GM21526 (cell line): ENCODE measurements at regions not wholly inside any gene's neighbourhood (a gene's known extent, or its start where the extent isn't known, plus 50 kb on each side); places are given as distances from the start of the nearest gene placed in this dataset.
"Not testable (repeated sequence)": the region's sequence is repeated elsewhere in the genome, so short reads cannot be mapped to it uniquely, and the experiment has no call there.

ENCODE experiments used
- ATAC-seq: cut with Tn5 transposase; IDR thresholded peaks from one replicate; pipeline ENCODE4 v1.9.1; 2021; ENCODE audit warnings: moderate library complexity; ENCODE audit not compliant: unreplicated experiment, low FRiP score

DNA sequence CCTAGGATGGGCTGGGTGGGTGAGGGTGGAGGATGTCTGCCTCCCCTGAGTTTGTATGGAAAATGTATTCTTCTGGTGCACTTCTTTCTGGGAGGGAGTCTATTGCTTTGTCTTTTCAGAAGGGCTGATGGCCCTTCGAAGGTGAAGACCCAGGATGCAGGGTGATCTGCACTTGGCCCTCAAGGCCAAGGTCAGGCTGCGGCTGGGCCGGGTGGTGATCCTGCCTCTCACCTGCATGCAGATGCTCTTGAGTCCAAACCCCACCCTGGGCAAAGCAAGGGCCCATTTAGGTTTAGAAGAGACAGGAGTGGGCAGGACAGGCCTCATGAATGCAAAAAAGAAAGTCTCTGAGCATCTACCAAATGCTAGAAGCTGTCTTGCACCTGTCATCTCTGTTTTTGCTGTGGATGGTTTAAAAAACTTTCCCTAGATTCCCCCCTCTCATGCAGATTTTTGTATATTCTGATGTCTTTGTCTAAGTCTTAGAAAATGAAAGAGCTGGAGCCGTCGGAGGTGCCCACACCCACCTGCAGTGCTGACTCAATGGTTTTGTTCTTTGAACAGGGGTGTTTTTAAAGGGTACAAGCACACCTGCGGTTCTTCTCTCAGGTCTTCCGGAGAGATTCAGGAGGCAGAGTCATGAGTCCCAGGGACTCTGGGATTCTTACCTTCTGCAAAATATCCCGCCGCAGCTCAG is 186.4 kb downstream of the ADRA2C start:
- ATAC-seq, result not testable (repeated sequence)

- not testable (repeated sequence) for ATAC-seq
These were observed 186.9 kb downstream of the ADRA2C start for GRCh38 chr4:3953140-3953489.

DNA sequence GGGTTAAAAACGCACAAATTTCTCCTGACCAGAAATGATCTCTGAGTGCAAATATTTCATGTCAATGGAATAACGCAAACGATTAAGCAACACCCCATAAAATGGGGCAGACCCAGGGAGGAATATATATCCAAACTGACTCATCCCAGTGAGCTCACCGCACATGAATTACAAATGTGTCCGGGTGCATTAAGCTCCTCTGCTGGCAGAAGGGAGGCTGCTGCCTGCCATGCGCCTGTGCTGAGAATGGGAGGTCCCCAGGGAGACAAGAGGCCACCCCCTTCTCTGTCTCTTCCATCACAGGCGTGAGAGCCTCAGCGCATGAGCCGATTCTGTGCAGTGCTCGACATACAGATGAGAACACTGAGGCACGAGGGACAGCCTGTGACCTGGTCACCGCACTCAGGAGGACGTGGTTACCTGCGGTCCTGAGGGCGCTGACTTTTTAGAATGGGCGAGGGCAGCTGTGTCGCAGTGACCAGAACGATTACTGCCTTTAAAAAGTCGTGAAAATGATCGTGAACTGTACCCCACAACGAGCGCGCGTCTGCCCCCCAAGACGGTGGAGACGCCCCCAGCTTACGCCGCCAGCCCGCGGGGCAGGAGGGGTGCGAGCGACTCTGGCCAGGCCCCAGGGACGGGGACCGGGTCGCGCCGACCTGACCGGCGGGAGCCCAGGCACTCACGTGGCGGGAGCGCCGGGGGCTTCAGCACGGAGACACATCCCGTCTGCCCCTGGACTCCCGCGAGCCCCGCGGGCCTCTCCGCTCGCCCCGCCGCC is 188.5 kb downstream of the ADRA2C start:
- ATAC-seq, result not testable (repeated sequence)

DNA sequence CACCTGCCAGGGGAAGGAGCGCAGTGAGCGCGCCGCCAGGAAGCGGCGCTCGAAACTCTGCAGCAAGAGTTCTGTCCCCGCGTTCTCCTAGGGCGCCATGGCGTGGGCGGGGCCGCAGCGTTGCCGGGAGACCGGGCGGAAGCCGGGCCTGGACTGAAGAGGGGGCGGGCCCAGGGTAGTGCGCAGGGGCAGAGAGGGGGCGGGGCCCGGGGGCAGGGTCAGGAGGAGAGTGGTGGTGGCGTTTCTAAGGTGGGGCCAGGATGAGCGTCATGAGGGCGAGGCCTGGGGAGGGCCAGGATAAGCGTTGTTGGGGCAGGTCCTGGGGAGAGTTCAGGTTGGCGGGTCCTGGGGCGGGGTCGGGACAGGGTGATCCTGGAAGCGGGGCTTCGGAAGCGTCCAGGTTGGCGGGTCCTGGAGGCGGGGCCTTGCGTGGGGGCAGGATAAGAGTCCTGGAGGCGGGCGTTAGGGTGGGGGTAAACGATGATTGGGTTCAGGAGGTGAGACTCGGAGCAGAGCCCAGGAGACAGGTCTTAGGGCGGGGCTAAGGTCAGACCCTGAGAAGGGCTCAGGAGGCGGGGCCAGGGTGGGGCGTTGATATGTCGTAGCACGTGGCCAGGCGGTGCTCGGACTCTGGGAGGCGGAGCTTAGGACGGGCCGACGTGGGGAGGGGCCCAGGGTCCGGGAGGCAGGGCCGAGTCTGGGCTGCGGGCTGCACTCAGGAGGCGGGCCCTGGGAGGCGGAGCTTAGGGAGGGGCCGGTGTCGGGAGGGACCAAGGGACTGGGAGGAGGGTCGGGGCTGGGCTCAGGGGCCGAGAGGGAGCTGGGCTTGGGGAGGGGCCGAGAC is 189.4 kb downstream of the ADRA2C start:
- ATAC-seq, result peak; percentile 100

DNA sequence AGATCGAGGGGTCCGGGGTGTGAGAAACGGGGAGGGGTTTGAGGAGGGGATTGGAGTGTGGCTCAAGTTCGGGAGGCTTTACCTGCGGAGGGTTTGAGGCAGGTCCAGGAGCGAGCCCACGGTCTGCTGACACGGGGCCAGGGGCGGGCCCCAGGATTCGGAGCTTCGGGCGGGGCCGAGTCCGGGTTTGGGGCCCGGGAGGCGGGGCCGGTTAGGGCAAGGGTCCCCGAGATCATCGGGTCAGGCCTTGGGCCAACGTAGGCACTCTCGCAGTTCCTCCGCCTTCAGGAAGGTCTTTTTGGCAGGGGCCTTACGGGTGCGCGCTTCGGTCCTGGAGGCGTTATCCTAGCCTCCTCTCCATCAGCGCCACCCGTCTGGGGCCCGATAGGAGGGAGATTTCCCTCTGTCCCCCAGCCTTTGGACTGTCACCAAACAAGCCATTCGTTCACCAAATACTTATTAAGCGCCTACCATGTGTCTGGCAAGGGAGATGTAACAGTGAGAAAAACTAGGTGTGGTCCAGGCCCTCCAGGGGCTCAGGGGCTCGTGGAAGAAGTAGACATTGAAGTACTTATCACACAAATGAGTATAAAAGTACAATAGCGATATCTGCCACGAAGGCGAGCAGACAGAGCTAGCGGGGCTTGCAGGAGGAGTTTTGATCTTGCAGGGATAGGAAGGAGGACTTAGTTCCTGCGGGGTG is 190.1 kb downstream of the ADRA2C start:
- not testable (repeated sequence) for ATAC-seq

DNA sequence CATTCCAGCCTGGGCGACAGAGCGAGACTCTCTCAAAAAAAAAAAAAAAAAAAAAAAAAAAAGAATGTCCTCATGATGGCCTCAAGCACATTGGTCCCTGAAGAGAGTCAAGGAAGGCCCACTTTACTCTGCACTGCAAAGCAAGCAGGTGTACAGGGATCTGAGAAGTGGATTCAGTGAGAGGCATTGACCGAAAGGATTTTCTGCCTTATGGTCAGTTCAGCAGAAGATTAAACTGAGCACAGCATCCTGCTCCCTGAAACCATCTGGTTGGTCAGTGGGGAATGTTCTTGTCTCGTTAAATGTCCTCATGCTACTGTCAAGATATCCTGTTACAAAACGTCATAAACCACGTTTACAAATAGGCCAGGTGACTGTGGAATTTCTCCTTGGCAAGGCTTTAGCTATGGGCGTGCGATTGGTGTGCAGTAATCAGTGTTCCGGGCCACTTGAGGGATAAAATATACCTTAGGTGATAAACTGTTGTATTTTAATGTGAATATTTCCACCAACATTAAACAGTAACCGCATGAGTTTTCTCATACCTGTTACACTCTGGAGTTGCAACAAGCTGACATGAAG is 195.0 kb downstream of the ADRA2C start:
- not testable (repeated sequence) for ATAC-seq

DNA sequence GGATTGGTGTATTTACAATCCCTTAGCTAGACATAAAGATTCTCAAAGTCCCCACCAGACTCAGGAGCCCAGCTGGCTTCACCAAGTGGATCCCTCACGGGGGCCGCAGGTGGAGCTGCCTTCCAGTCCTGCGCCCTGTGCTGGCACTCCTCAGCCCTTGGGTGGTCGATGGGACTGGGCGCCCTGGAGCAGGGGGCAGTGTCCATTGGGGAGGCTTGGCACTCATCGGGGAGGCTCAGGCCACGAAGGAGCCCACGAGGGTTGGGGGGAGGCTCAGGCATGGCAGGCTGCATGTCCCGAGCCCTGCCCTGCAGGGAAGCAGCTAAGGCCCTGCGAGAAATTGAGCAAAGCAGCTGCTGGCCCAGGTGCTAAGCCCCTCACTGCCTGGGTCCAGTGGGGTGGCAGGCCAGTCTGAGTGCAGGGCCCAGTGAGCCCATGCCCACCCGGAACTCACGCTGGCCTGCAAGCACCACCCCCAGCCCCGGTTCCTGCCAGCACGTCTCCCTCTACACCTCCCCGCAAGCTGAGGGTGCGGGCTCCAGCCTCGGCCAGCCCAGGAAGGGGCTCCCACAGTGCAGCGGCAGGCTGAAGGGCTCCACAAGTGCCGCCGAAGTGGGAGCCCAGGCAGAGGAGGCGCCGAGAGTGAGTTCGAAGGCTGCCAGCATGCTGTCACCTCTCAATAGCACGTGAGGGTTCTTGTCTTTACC is 198.5 kb downstream of the ADRA2C start:
- ATAC-seq, result not testable (repeated sequence)

DNA sequence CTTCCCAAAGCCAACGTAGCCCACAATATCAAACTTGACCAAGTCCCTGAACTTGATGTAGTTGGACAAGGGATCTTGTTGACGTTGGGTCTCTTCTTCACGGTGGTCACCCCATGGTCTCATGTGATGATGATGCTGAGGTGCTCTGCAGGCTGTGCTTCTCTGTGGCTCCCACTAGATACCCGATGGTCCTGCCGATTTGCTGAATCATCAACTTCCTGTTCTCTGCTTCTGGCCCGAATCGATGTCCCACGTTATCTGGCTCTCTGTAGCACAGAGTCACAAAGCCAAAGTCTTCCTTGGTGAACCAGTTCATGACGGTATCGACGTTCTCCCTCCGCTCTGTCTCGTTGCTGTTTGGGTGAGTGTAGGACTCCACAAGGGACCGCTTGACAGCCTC is 201.0 kb downstream of the ADRA2C start:
- not testable (repeated sequence) for ATAC-seq

- ATAC-seq, result not testable (repeated sequence)
These were observed 206.4 kb downstream of the ADRA2C start for GRCh38 chr4:3972626-3973025.

GRCh38 chr4:3973581-3974200 is 207.5 kb downstream of the ADRA2C start:
- ATAC-seq, result not testable (repeated sequence)

- ATAC-seq, result not testable (repeated sequence)
These were observed 217.4 kb downstream of the ADRA2C start for GRCh38 chr4:3983518-3984125.

DNA sequence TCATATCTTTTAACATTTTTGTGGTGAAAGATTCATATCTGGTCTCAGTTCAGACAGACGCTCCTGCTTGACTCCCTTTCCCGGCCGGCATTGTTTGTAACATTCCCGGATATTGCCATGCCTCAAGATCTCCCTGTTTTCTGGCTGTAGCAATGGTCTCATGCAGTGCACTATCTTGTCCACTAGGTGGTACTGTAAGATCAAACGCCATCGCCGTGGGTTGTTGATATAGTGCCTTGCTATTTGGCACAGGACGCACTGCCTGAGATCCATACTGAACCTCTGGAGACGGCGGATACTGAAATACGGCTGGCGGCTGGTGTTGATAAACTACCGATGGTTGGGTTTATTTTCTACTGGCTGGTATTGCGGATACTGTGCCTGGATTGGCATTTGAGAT is 218.6 kb downstream of the ADRA2C start:
- ATAC-seq, result not testable (repeated sequence)

GRCh38 chr4:3986412-3986811 is 220.2 kb downstream of the ADRA2C start:
- ATAC-seq, result not testable (repeated sequence)

DNA sequence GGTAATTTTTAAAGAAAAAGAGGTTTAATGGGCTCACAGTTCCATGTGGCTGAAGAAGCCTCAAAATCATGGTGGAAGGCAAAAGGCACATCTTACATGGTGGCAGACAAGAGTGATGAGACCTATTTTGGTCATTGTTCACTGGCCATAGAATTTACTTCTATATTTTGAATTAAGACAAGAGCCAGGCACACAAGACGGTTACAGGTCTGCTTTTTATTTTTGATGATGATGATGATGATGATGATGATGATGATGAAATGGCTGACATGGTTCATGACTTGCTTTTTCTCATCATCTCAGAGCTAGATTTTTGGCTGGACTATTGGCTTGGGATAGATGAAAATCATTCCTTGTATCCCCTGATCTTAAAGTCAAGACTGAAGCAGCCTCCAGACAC is 229.3 kb downstream of the OTOP1 start:
- not testable (repeated sequence) for ATAC-seq

GRCh38 chr4:4004036-4004435 is 222.7 kb downstream of the OTOP1 start:
- not testable (repeated sequence) for ATAC-seq

- ATAC-seq, result not testable (repeated sequence)
These were observed 222.0 kb downstream of the OTOP1 start for GRCh38 chr4:4004702-4005101.

- ATAC-seq, result not testable (repeated sequence)
These were observed 220.4 kb downstream of the OTOP1 start for GRCh38 chr4:4006356-4006755.

- not testable (repeated sequence) for ATAC-seq
These were observed 207.7 kb downstream of the OTOP1 start for GRCh38 chr4:4019071-4019470.
